NCI-H774 (cell line): ENCODE measurements at regions not wholly inside any gene's neighbourhood (a gene's known extent, or its start where the extent isn't known, plus 50 kb on each side); places are given as distances from the start of the nearest gene placed in this dataset.
"Not testable (repeated sequence)": the region's sequence is repeated elsewhere in the genome, so short reads cannot be mapped to it uniquely, and the experiment has no call there.

Experiments
- DNase-seq: peaks from one replicate; lab custom pipeline; 2025; lab: John Stamatoyannopoulos, UW

- no peak for DNase-seq
These were observed 197.6 kb upstream of the MEF2C start for GRCh38 chr5:89080467-89081116.

GRCh38 chr5:89072842-89073672 is 190.1 kb upstream of the MEF2C start:
- no peak for DNase-seq

- no peak for DNase-seq
These were observed 189.0 kb upstream of the MEF2C start for GRCh38 chr5:89071941-89072331.

- no peak for DNase-seq
These were observed 188.3 kb upstream of the MEF2C start for GRCh38 chr5:89071101-89071940.

GRCh38 chr5:89069591-89069990 is 186.6 kb upstream of the MEF2C start:
- DNase-seq = no peak

- no peak for DNase-seq
These were observed 184.4 kb upstream of the MEF2C start for GRCh38 chr5:89067362-89067761.

GRCh38 chr5:89065919-89066318 is 182.9 kb upstream of the MEF2C start:
- DNase-seq = no peak

- DNase-seq = no peak
These were observed 181.8 kb upstream of the MEF2C start for GRCh38 chr5:89064736-89065135.

- DNase-seq = no peak
These were observed 181.1 kb upstream of the MEF2C start for GRCh38 chr5:89064054-89064453.

- DNase-seq = no peak
These were observed 177.8 kb upstream of the MEF2C start for GRCh38 chr5:89060768-89061167.

GRCh38 chr5:89059274-89059673 is 176.3 kb upstream of the MEF2C start:
- no peak for DNase-seq

- no peak for DNase-seq
These were observed 172.7 kb upstream of the MEF2C start for GRCh38 chr5:89055695-89056085.

GRCh38 chr5:89055015-89055694 is 172.2 kb upstream of the MEF2C start:
- no peak for DNase-seq

GRCh38 chr5:89053547-89053946 is 170.6 kb upstream of the MEF2C start:
- no peak for DNase-seq

GRCh38 chr5:89050062-89050461 is 167.1 kb upstream of the MEF2C start:
- not testable (repeated sequence) for DNase-seq

- DNase-seq = no peak
These were observed 164.6 kb upstream of the MEF2C start for GRCh38 chr5:89047571-89047970.

GRCh38 chr5:89045216-89045615 is 162.2 kb upstream of the MEF2C start:
- no peak for DNase-seq

- DNase-seq = no peak
These were observed 161.8 kb upstream of the MEF2C start for GRCh38 chr5:89044674-89045200.

GRCh38 chr5:89043676-89044075 is 160.7 kb upstream of the MEF2C start:
- no peak for DNase-seq

GRCh38 chr5:89042746-89043145 is 159.8 kb upstream of the MEF2C start:
- no peak for DNase-seq

GRCh38 chr5:89041976-89042375 is 159.0 kb upstream of the MEF2C start:
- no peak for DNase-seq

GRCh38 chr5:89041249-89041779 is 158.3 kb upstream of the MEF2C start:
- DNase-seq = no peak
